22Rv1 (cell line): ENCODE measurements at regions not wholly inside any gene's neighbourhood (a gene's known extent, or its start where the extent isn't known, plus 50 kb on each side); places are given as distances from the start of the nearest gene placed in this dataset.
A peak's percentile ranks its signal among the peaks of the same experiment; 100 is the strongest.

Experiments used
- H3K27ac ChIP-seq: fragments of 450-650 bp; 2 replicates; pipeline ENCODE4 v1.5.1; 2017
- ZFX ChIP-seq: fragments of 450-650 bp; IDR thresholded peaks from 2 replicates; pipeline ENCODE4 v1.6.1; 2017; ENCODE audit warnings: antibody characterized with exemption, borderline replicate concordance
- TF ChIP-seq, protein P1 (sequence below): fragments of 450-650 bp; IDR thresholded peaks from 2 replicates; pipeline ENCODE4 v1.5.1; 2017; ENCODE audit warnings: mild to moderate bottlenecking

DNA sequence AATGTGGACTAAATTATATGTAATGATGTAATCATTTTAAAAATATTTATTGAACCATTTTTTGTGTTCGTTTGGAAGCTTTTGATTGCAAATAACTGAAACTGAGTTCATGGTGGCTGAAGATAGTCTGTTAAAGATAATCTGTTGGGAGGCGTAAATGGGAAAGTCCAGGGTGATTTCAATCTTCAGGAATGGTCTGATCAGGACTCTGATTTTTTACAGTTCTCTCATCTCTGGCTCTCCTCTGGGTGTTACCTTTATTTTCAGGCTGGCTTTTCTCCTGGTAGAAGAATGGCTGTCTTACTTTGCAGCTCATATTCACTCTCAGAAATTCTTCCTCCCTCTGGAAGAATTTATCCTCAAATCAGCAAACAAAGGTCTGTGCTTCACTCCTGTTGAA lies 199.0 kb upstream of the LEF1 start:
- TF ChIP-seq, protein P1, sequence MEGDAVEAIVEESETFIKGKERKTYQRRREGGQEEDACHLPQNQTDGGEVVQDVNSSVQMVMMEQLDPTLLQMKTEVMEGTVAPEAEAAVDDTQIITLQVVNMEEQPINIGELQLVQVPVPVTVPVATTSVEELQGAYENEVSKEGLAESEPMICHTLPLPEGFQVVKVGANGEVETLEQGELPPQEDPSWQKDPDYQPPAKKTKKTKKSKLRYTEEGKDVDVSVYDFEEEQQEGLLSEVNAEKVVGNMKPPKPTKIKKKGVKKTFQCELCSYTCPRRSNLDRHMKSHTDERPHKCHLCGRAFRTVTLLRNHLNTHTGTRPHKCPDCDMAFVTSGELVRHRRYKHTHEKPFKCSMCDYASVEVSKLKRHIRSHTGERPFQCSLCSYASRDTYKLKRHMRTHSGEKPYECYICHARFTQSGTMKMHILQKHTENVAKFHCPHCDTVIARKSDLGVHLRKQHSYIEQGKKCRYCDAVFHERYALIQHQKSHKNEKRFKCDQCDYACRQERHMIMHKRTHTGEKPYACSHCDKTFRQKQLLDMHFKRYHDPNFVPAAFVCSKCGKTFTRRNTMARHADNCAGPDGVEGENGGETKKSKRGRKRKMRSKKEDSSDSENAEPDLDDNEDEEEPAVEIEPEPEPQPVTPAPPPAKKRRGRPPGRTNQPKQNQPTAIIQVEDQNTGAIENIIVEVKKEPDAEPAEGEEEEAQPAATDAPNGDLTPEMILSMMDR = no peak
- no peak for TF ChIP-seq ZFX
- no peak overlapping the region for H3K27ac ChIP-seq

GRCh38 chr4:108366716-108367115 lies 198.0 kb upstream of the LEF1 start:
- no peak overlapping the region for H3K27ac ChIP-seq
- no peak for TF ChIP-seq ZFX
- TF ChIP-seq, protein P1 = no peak

- TF ChIP-seq, protein P1 = no peak
- no peak for TF ChIP-seq ZFX
- H3K27ac ChIP-seq = no peak overlapping the region
Observed at GRCh38 chr4:108365551-108365950, 196.8 kb upstream of the LEF1 start.

- no peak overlapping the region for H3K27ac ChIP-seq
- TF ChIP-seq, protein P1 = no peak
- TF ChIP-seq ZFX = no peak
Observed at GRCh38 chr4:108361886-108362285, 193.2 kb upstream of the LEF1 start.

- H3K27ac ChIP-seq = 0 out of 2 replicates have a peak overlapping the region, but pooled peaks have one; percentile 9
- TF ChIP-seq, protein P1 = no peak
- no peak for TF ChIP-seq ZFX
Observed at GRCh38 chr4:108361446-108361820, 192.7 kb upstream of the LEF1 start.

DNA sequence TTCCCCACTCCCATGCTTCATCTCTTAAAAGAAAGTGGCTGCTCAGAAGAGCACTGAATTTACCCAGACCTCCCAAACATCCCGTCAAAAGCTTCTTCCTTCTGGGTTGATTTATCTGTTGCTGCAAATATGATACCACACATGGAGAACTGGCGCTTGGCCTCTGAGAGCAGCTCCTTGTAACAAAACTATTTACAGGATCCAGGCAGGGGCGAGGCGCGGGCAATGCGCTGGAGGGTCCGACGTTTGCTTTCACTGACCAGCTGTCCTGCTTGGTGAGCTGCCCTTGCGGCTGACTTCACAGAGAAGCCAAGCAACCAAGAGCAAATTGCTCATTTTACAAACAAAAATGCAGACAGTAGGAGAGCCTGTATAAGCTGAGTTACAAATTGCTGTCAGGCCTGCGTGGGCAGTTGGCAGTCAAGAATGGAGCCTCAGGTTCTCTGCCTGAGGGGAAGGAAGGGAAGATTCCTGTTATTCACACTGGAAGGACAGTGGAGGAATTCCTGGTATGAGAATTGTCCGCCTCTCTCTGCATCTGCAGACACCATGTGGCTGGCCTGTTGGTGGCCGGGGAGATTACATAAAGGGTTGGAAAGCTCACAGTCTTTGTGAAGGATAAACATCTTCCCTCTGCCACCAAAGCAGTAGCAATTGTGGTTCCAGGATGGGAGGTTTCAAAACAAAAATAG lies 192.2 kb upstream of the LEF1 start:
- TF ChIP-seq ZFX = no peak
- TF ChIP-seq, protein P1 = no peak
- H3K27ac ChIP-seq = 0 out of 2 replicates have a peak overlapping the region, but pooled peaks have one; percentile 9

DNA sequence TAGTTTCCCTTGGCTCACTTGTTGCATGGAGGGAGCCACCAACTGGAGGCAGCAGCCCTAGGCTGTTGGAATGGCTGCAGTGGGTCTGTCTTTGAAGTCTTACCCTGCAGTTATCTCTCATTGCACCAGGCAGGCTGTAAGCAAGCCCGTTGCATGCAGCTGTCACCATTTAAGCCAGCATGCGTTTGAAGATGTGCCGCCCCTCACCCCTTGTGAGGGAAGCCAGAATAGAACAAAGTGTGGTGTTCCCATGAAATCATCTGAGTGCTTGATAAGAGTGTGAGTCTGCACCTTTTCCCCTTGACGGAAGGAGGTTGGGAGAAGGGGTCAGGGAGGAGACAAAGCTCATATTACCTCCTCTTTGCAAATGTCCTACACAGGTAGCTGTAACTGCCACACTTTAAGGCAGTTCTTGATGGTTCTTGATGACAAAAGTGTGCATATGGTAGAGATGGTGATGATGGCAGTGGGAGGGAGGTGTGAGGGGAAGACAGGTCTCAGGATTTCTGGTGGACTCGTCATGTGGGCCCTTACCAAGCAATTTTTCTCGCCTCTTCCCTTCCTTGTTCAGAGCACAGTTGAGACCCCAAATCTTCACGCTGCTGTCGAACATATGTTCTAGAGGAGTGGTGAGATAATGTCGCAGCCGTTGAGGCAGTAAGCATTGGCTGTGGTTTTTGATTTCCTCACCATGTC lies 191.4 kb upstream of the LEF1 start:
- no peak overlapping the region for H3K27ac ChIP-seq

More for the DNA sequence above, 191.4 kb upstream of the LEF1 start:
- no peak for TF ChIP-seq ZFX
- TF ChIP-seq, protein P1 = no peak
